Heart left ventricle (tissue), 16 donors: ENCODE measurements at regions not wholly inside any gene's neighbourhood (a gene's known extent, or its start where the extent isn't known, plus 50 kb on each side); places are given as distances from the start of the nearest gene placed in this dataset.

Experiments
- ATAC-seq, 4 donors: fragments of 200-7000 bp; cut with Tn5 transposase; one replicate each; pipeline ENCODE4 v1.9.1; 2020 to 2022; ENCODE audit warnings: moderate library complexity in 4 of 4, mild to moderate bottlenecking in 3 of 4, moderate number of reproducible peaks in 1 of 4
- DNase-seq, 5 donors: peaks; one replicate each; pipeline ENCODE4 v3.0.0-alpha.2; 2020
- H3K27ac ChIP-seq, 12 donors: fragments of 200-600 bp; sonication (generic) in 4 of 12; one replicate each; pipeline versions ENCODE4 v1.5.0 to v1.8.0; 2016 to 2022; ENCODE audit warnings: mild to moderate bottlenecking in 2 of 12
- H3K27me3 ChIP-seq, 9 donors: fragments of 200-600 bp; sonication (generic) in 2 of 9; one replicate each; pipeline versions ENCODE4 v1.5.1 to v1.8.0; 2016 to 2022; ENCODE audit warnings: mild to moderate bottlenecking in 3 of 9
- H3K36me3 ChIP-seq, 9 donors: fragments of 200-600 bp; sonication (generic) in 2 of 9; one replicate each; pipeline versions ENCODE4 v1.5.0 to v1.8.0; 2018 to 2022; ENCODE audit warnings: mild to moderate bottlenecking in 2 of 9
- H3K4me1 ChIP-seq, 12 donors: fragments of 200-600 bp; sonication (generic) in 4 of 12; one replicate each; pipeline versions ENCODE4 v1.5.0 to v1.8.0; 2016 to 2022; ENCODE audit warnings: mild to moderate bottlenecking in 3 of 12
- H3K4me3 ChIP-seq, 12 donors: fragments of 200-600 bp; sonication (generic) in 4 of 12; one replicate each; pipeline versions ENCODE4 v1.5.0 to v1.8.0; 2017 to 2022; ENCODE audit warnings: mild to moderate bottlenecking in 9 of 12, moderate library complexity in 4 of 12
- H3K9me3 ChIP-seq, 12 donors: fragments of 200-600 bp; sonication (generic) in 4 of 12; one replicate each; pipeline versions ENCODE4 v1.5.0 to v1.8.0; 2016 to 2022; ENCODE audit warnings: mild to moderate bottlenecking in 1 of 12
- CTCF ChIP-seq, 12 donors: fragments of 200-600 bp; sonication (generic) in 4 of 12; IDR thresholded peaks; one replicate each; pipeline versions ENCODE4 v1.5.0 to v1.8.0; 2018 to 2022; ENCODE audit warnings: antibody characterized with exemption in 12 of 12, mild to moderate bottlenecking in 5 of 12
- POLR2A ChIP-seq, 2 donors: fragments of 450-650 bp; IDR thresholded peaks; one replicate each; pipeline ENCODE4 v1.6.1; 2017; ENCODE audit warnings: antibody characterized with exemption in 2 of 2, mild to moderate bottlenecking in 2 of 2, moderate library complexity in 2 of 2
- whole genome bisulfite sequencing, 4 donors: extraction: QIAGEN DNeasy Blood & Tissue Kit in 2 of 4; methylation state at CpG; one replicate each; pipeline versions ENCODE4 v1.1.5 to v1.1.7; 2013 to 2018; 5-methylcytosine and 5-hydroxymethylcytosine counted together
- intact Hi-C, 10 donors: fragments of 100-400 bp; cut with DNase I; formaldehyde crosslinking; loops; one replicate each; pipeline versions ENCODE4 v1.11.1 to v1.14.2; 2022
- donor health status: ischemic (EF 13 %, LVEDD 7.1; RV severe dilation, severe dysfunction).
- donor health status: healthy with polysubstance abuse.
- donor health status: DM: no; HTN: yes; CAD: no.
- donor health status: DM: no; HTN: no; CAD: no.
- donor health status: ischemic (EF 25% LVEDD 6.9; RV normal size, moderate dysfunction).
- donor health status: ischemic (EF 25% LVEDD 5.7; RV mildly dilated, moderate dysfunction).
- donor health status: healthy.
- donor health status: DM: yes; HTN: yes; CAD: no.
- donor health status: ischemic (EF 35%, LVEDD 5.7; RV mildly dilated, moderate dysfunction).
- donor health status: nonischemic (EF 11% LVEDD 7.7; RV severe dilation, severe dysfunction).
- donor health status: DM: yes; HTN: yes; CAD: no.
- donor health status: PGD.
- donor health status: ischemic (EF 29% LVEDD 5.4; RV normal size, mild dysfunction).
- donor health status: nonischemic (EF 23%, LVEDD 6.1; RV moderate dilation, normal function).

GRCh38 chr4:136575146-136575545, 957.1 kb downstream of the PCDH18 start:
- Histone ChIP-seq H3K4me3 (no peak overlapping the region), H3K9me3 (peaks cover 0 to 5% (median 0%) of the 10 kb centered on the region in 12 donors), H3K27me3 (no peaks in the 10 kb centered on the region), H3K4me1 (no peaks in the 10 kb centered on the region), H3K27ac (no peak overlapping the region), H3K36me3 (no peaks in the 10 kb centered on the region)
- DNase-seq (no peak), ATAC-seq (no peak)
- TF ChIP-seq POLR2A (IDR thresholded peaks at IDR 0.05) (no peak), CTCF (IDR thresholded peaks at IDR 0.05) (no peak)
- intact Hi-C loops, result no loop called here

DNA sequence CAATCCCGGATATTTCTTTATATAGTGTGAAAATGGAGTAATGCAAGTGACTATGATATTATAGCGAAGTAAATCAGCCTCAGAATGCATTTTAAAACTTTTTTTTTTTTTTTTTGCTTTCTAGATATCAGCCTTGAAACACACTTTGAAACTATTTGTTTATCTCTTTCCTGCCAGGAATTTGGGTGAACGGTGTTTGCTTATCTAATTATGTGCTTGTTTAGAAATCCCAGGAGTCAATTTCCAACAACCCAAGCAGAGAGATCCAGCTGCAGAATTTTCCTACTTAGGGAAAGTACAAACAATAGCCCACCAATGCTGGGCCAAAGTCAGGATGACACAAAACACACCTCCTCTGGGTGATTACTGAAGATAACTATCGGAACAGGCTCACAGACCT, 958.8 kb downstream of the PCDH18 start:
- Histone ChIP-seq H3K4me3 (no peak overlapping the region), H3K4me1 (no peaks in the 10 kb centered on the region), H3K9me3 (peaks cover 0 to under 1% (median 0%) of the 10 kb centered on the region in 12 donors), H3K27ac (no peak overlapping the region), H3K27me3 (no peaks in the 10 kb centered on the region), H3K36me3 (no peaks in the 10 kb centered on the region)
- intact Hi-C loops, result no loop called here
- no peak for TF ChIP-seq CTCF (IDR thresholded peaks at IDR 0.05)
- TF ChIP-seq POLR2A (IDR thresholded peaks at IDR 0.05), result no peak
- WGBS, 4 donors, result 46 to 60% (median 54%) methylated on average over 4 of the region's 4 CpGs
- ATAC-seq (no peak), DNase-seq (no peak)

GRCh38 chr4:136571315-136571714, 961.0 kb downstream of the PCDH18 start:
- intact Hi-C loops, result no loop called here
- 57 to 63% (median 61%) methylated on average over 3 of the region's 3 CpGs for WGBS, 4 donors
- H3K36me3 ChIP-seq, result no peaks in the 10 kb centered on the region
- TF ChIP-seq POLR2A (IDR thresholded peaks at IDR 0.05), result no peak
- H3K9me3 ChIP-seq, result no peaks in the 10 kb centered on the region
- DNase-seq, result no peak
- no peak overlapping the region for H3K27ac ChIP-seq
- no peaks in the 10 kb centered on the region for H3K27me3 ChIP-seq
- ATAC-seq, result no peak
- no peaks in the 10 kb centered on the region for H3K4me1 ChIP-seq
- no peak overlapping the region for H3K4me3 ChIP-seq

DNA sequence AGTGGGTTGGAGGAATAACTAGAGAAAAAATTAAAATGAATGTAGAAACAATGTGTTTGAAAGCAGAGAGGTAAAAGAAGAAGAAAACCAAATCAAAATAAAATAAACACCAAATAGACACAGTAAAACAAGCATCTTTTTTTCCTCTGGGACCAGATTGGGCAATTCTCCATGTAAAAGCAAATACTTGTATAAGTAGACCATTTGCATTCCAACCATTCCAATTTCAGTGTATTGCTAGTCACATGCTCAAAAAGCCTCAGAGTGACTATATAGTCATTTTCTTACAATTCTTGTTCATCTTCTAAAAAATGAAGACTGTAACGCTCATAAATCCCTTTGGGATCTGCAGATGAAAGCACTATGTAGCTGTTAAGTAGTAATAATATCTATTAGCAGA, 969.5 kb downstream of the PCDH18 start:
- no peaks in the 10 kb centered on the region for H3K4me1 ChIP-seq
- H3K27me3 ChIP-seq, result no peaks in the 10 kb centered on the region
- H3K36me3 ChIP-seq, result no peaks in the 10 kb centered on the region
- H3K4me3 ChIP-seq, result no peak overlapping the region
- H3K9me3 ChIP-seq, result no peaks in the 10 kb centered on the region
- intact Hi-C loops, result no loop called here
- 44 to 72% (median 59%) methylated on average over 1 of the region's 1 CpG for WGBS, 4 donors
- TF ChIP-seq CTCF (IDR thresholded peaks at IDR 0.05), result no peak
- no peak for TF ChIP-seq POLR2A (IDR thresholded peaks at IDR 0.05)
- H3K27ac ChIP-seq, result no peak overlapping the region
- DNase-seq (no peak), ATAC-seq (no peak)

GRCh38 chr4:136558940-136559494, 973.3 kb downstream of the PCDH18 start:
- Histone ChIP-seq H3K27me3 (no peaks in the 10 kb centered on the region), H3K36me3 (no peaks in the 10 kb centered on the region), H3K9me3 (no peaks in the 10 kb centered on the region), H3K4me3 (no peak overlapping the region), H3K4me1 (no peaks in the 10 kb centered on the region), H3K27ac (no peak overlapping the region)
- ATAC-seq (no peak), DNase-seq (no peak)
- WGBS, 4 donors, result 34 to 51% (median 39%) methylated on average over 4 of the region's 4 CpGs
- TF ChIP-seq CTCF (IDR thresholded peaks at IDR 0.05), result no peak
- intact Hi-C loops, result no loop called here
